Motor neuron (in vitro differentiated cells): ENCODE measurements at regions not wholly inside any gene's neighbourhood (a gene's known extent, or its start where the extent isn't known, plus 50 kb on each side); places are given as distances from the start of the nearest gene placed in this dataset.
"Not testable (repeated sequence)": the region's sequence is repeated elsewhere in the genome, so short reads cannot be mapped to it uniquely, and the experiment has no call there.

Source experiments
- ATAC-seq, 8 experiments: fragments of 200-7000 bp; cut with Tn5 transposase; replicated peaks in 6 of 8; 2 replicates each; pipeline ENCODE4 v1.8.0; 2021; ENCODE audit warnings: mild to moderate bottlenecking in 8 of 8, moderate library complexity in 8 of 8
- H3K27ac ChIP-seq, 2 donors: fragments of 250-450 bp; sonication (Bioruptor Pico); 2 replicates each; pipeline ENCODE4 v1.9.0; 2021; ENCODE audit warnings: antibody characterized with exemption in 2 of 2, mild to moderate bottlenecking in 2 of 2, moderate library complexity in 1 of 2
- H3K4me1 ChIP-seq, 2 donors: fragments of 250-450 bp; sonication (Bioruptor Pico); replicated peaks in 1 of 2; 2 replicates each; pipeline ENCODE4 v1.6.1; 2021; ENCODE audit warnings: antibody characterized with exemption in 2 of 2, mild to moderate bottlenecking in 2 of 2, moderate library complexity in 1 of 2
- H3K4me3 ChIP-seq, 5 donors: fragments of 250-450 bp; sonication (Bioruptor Pico); 2 replicates each; pipeline ENCODE4 v1.9.0; 2021; ENCODE audit warnings: antibody characterized with exemption in 5 of 5, mild to moderate bottlenecking in 5 of 5, moderate library complexity in 4 of 5
- WGBS, 10 experiments: fragments of 450-650 bp; shearing (Covaris generic); methylation state at CpG; one replicate each; pipeline ENCODE4 v1.0.0; 2022; 5-methylcytosine and 5-hydroxymethylcytosine counted together
- in situ Hi-C, 9 experiments: fragments of 400-800 bp; cut with MboI; loops; one replicate each; pipeline ENCODE4 v1.15.0; 2021; ENCODE audit warnings: low sequenced_read_pairs in 9 of 9, low pct_unique_long_range_greater_than_20kb in 2 of 9; ENCODE audit not compliant: unreplicated experiment in 9 of 9

- no peak for ATAC-seq
- in situ Hi-C loops = loop anchor here in 1 of 9 experiments (25.0 kb wide), 1 partner anchor 101 kb away; no protein-coding TSS in a partner anchor
- Histone ChIP-seq H3K4me3 (no peak overlapping the region), H3K4me1 (no peaks in the 10 kb centered on the region), H3K27ac (no peak overlapping the region)
- WGBS, 10 experiments = 45 to 100% (median 83%) methylated on average over 2 to 5 of the region's 5 CpGs; no CpG with 5 or more reads in 6 of the 10 experiments
These were observed 253.9 kb downstream of the AGTPBP1 start for GRCh38 chr9:85487872-85488271.

DNA sequence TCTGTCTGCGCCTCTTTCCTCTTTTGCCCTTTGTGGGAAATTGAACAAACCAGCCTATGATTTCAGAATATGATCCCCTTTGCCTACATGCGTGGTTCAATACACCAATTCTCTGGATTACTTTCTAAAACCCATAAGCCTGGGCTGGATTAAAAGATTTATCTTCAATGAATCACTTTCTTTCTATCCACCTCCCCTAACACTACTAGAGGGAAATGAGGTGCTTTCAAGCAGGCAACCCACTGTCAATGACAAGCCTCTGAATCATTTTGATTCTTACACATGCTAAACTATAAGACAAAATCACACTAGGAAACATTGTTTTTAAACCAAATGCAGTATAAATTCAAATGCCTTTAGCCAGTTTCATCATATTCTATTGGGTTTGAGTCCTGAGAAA, 257.5 kb downstream of the AGTPBP1 start:
- H3K4me1 ChIP-seq = no peaks in the 10 kb centered on the region
- H3K4me3 ChIP-seq = no peak overlapping the region
- 0 to 93% (median 60%) methylated on average over 1 to 2 of the region's 2 CpGs; no CpG with 5 or more reads in 4 of the 10 experiments for WGBS, 10 experiments
- no peak for ATAC-seq
- in situ Hi-C loops = loop anchor here in 1 of 9 experiments (25.0 kb wide), 1 partner anchor 97 kb away; no protein-coding TSS in a partner anchor
- no peak overlapping the region for H3K27ac ChIP-seq

DNA sequence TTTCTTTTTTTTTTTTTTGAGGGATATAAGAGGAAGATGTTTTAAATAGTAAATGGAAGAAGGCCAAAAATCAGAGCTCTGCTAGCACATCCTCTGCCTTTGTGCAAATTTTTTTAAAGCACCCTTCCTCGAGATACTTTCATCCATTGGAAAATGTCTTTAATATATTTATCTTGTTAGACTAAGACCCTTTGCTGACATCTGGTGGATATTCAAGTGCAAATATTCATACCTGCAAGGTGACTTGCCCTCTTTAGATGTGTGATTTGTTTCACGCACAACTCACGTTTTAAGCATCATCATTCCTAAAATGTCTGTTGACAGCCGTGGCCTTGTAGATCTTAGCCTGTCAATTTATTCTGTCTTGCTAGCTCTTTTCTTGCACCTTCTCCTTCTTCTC, 258.5 kb downstream of the AGTPBP1 start:
- Histone ChIP-seq H3K27ac (no peak overlapping the region), H3K4me1 (no peaks in the 10 kb centered on the region), H3K4me3 (no peak overlapping the region)
- WGBS, 10 experiments = 36 to 94% (median 84%) methylated on average over 1 to 4 of the region's 4 CpGs; no CpG with 5 or more reads in 1 of the 10 experiments
- in situ Hi-C loops = loop anchor here in 1 of 9 experiments (25.0 kb wide), 1 partner anchor 96 kb away; no protein-coding TSS in a partner anchor
- ATAC-seq = no peak

GRCh38 chr9:85479305-85479704, 262.4 kb downstream of the AGTPBP1 start:
- WGBS, 10 experiments = 0 to 100% (median 87%) methylated on average over 1 of the region's 1 CpG; no CpG with 5 or more reads in 2 of the 10 experiments

DNA sequence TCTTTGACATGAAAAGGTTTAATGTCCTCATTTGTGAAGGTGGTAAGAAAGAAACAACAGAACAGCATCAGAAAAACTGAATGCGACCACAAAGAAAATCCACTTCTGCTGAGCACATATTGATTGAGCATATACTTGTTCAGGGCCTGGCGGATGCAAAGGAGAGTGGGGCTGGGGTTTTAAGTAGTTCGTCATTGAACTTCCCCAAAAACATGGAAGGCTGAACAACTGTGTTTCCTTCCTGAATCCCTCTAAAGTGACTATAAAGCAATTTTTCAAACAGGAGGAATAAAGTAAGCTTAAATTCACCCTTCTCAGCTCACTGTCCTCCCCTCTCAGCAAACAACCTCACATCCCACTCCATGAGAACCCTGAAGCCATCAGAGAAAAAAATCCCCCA, 262.9 kb downstream of the AGTPBP1 start:
- 10 to 100% (median 100%) methylated on average over 1 to 3 of the region's 3 CpGs; no CpG with 5 or more reads in 3 of the 10 experiments for whole genome bisulfite sequencing, 10 experiments
- ATAC-seq = no peak
- in situ Hi-C loops = loop anchor here in 1 of 9 experiments (25.0 kb wide), 1 partner anchor 92 kb away; no protein-coding TSS in a partner anchor
- Histone ChIP-seq H3K4me1 (no peaks in the 10 kb centered on the region), H3K4me3 (no peak overlapping the region), H3K27ac (no peak overlapping the region)

More at GRCh38 chr9:85479305-85479704, 262.4 kb downstream of the AGTPBP1 start:
- H3K4me1 ChIP-seq = no peaks in the 10 kb centered on the region
- no peak for ATAC-seq
- H3K4me3 ChIP-seq = no peak overlapping the region
- no peak overlapping the region for H3K27ac ChIP-seq
- in situ Hi-C loops = loop anchor here in 1 of 9 experiments (25.0 kb wide), 1 partner anchor 92 kb away; no protein-coding TSS in a partner anchor

- not testable (repeated sequence) for H3K4me3 ChIP-seq, H3K4me1 ChIP-seq, H3K27ac ChIP-seq, ATAC-seq
- in situ Hi-C loops = loop anchor here in 1 of 9 experiments (25.0 kb wide), 1 partner anchor 88 kb away; no protein-coding TSS in a partner anchor
These were observed 266.9 kb downstream of the AGTPBP1 start for GRCh38 chr9:85474896-85475295.

- Histone ChIP-seq H3K4me3 (no peak overlapping the region), H3K4me1 (no peaks in the 10 kb centered on the region), H3K27ac (no peak overlapping the region)
- WGBS, 10 experiments = 17 to 100% (median 76%) methylated on average over 1 of the region's 1 CpG; no CpG with 5 or more reads in 4 of the 10 experiments
- ATAC-seq = no peak
- in situ Hi-C loops = no loop called here
These were observed 270.0 kb downstream of the AGTPBP1 start for GRCh38 chr9:85471791-85472190.

- no peak overlapping the region for H3K27ac ChIP-seq
- no peak overlapping the region for H3K4me3 ChIP-seq
- no peak for ATAC-seq
- no peaks in the 10 kb centered on the region for H3K4me1 ChIP-seq
- in situ Hi-C loops = no loop called here
- 42 to 98% (median 74%) methylated on average over 1 to 10 of the region's 10 CpGs for WGBS, 10 experiments
These were observed 272.7 kb downstream of the AGTPBP1 start for GRCh38 chr9:85469041-85469440.

GRCh38 chr9:85466834-85467233, 274.9 kb downstream of the AGTPBP1 start:
- no peaks in the 10 kb centered on the region for H3K4me1 ChIP-seq
- no peak for ATAC-seq
- WGBS, 10 experiments = 28 to 100% (median 70%) methylated on average over 1 to 9 of the region's 10 CpGs; no CpG with 5 or more reads in 3 of the 10 experiments
- no peak overlapping the region for H3K27ac ChIP-seq
- in situ Hi-C loops = no loop called here
- H3K4me3 ChIP-seq = no peak overlapping the region

DNA sequence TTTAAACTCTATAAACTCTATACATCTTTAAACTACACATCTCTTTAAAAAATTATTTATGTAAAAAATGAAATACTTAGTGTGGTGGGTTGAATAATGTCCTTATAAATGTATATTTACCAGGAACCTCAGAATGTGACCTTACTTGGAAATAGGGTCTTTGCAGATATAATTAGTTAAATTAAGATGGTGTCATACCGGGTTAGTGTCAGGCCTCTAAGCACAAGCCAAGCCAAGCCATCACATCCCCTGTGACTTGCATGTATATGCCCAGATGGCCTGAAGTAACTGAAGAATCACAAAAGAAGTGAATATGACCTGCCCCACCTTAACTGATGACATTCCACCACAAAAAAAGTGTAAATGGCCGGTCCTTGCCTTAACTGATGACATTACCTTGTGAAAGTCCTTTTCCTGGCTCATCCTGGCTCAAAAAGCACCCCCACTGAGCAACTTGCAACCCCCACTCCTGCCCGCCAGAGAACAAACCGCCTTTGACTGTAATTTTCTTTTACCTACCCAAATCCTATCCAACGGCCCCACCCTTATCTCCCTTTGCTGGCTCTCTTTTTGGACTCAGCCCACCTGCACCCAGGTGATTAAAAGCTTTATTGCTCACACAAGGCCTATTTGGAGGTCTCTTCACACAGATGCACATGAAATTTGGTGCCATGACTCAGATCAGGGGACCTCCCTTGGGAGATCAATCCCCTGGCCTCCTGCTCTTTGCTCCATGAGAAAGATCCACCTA, 283.5 kb downstream of the AGTPBP1 start:
- H3K4me1 ChIP-seq, ATAC-seq, in situ Hi-C loops, H3K27ac ChIP-seq, H3K4me3 ChIP-seq: not testable (repeated sequence)
- 66 to 100% (median 82%) methylated on average over 1 to 3 of the region's 5 CpGs; no CpG with 5 or more reads in 6 of the 10 experiments for WGBS, 10 experiments

- in situ Hi-C loops = no loop called here
- Histone ChIP-seq H3K27ac (no peak overlapping the region), H3K4me1 (no peaks in the 10 kb centered on the region), H3K4me3 (no peak overlapping the region)
- WGBS, 10 experiments = 0 to 100% (median 79%) methylated on average over 1 to 4 of the region's 5 CpGs; no CpG with 5 or more reads in 4 of the 10 experiments
- peak in 1 of 8 experiments; percentile 98 for ATAC-seq
These were observed 287.9 kb downstream of the AGTPBP1 start for GRCh38 chr9:85453850-85454249.

DNA sequence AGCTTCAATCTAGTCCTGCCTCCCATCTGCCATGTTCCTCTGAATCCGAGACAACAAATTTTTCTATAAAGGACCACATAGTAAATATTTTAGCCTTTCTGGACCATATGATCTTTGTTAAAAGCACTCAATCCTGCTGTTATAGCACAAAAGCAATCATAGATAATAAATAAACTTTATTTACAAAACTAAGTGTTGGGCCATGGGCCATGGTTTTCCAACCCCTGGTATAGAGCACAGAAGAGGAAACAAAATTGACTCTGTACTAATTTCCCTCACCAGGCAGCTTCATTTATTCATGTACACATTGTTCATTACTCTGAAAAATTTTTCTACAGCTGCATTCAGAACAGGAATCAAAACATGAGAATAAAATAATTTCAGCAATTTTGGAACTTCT, 288.9 kb downstream of the AGTPBP1 start:
- 0 to 75% (median 30%) methylated on average over 1 of the region's 1 CpG; no CpG with 5 or more reads in 6 of the 10 experiments for WGBS, 10 experiments

DNA sequence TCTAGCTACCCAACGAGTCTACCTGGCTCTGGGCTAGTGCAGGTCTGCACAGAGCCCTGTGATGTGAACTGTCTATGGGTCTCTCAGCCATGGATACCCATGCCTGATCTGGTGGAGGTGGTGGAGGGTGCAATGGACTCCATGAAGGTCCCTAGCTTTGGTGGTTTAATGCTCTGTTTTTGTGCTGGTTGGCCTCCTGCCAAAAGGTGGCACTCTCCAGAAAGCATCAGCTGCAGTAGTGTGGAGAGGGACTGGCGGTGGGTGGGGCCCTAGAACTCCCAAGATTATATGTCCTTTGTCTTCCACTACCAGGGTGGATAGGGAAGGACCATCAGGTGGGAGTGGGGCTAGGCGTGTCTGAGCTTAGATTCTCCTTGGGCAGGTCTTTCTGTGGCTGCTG, 290.1 kb downstream of the AGTPBP1 start:
- in situ Hi-C loops = no loop called here
- 14 to 87% (median 40%) methylated on average over 1 to 3 of the region's 3 CpGs; no CpG with 5 or more reads in 3 of the 10 experiments for WGBS, 10 experiments
- H3K4me3 ChIP-seq = no peak overlapping the region
- H3K27ac ChIP-seq = no peak overlapping the region
- H3K4me1 ChIP-seq = no peaks in the 10 kb centered on the region
- no peak for ATAC-seq

More for the DNA sequence above, 288.9 kb downstream of the AGTPBP1 start:
- Histone ChIP-seq H3K27ac (no peak overlapping the region), H3K4me3 (no peak overlapping the region), H3K4me1 (no peaks in the 10 kb centered on the region)
- in situ Hi-C loops = no loop called here
- no peak for ATAC-seq
